ENCODE measurements at regions not wholly inside any gene's neighbourhood (a gene's known extent, or its start where the extent isn't known, plus 50 kb on each side); places are given as distances from the start of the nearest gene placed in this dataset.

DNA sequence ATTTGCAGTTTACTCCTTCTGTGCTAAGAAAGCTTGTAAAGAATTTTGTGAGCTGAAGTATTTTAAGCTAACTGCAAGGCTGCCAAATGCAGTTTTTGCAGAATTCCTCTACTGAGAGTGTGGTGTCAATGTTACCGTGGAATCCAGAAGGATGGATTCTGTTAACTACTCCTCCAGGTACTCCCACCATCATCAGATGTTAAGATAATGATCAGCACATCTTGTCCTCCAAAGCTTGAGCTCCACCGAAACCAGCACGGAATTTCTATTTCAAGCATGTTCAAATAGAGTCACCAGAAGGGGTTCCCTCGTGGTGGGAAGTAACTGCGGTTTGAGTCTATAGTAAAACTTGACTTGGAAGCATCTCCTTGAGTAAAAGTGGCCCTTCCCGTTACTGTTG is 64.3 kb upstream of the CDKN3 start:
- TF ChIP-seq, protein P1, sequence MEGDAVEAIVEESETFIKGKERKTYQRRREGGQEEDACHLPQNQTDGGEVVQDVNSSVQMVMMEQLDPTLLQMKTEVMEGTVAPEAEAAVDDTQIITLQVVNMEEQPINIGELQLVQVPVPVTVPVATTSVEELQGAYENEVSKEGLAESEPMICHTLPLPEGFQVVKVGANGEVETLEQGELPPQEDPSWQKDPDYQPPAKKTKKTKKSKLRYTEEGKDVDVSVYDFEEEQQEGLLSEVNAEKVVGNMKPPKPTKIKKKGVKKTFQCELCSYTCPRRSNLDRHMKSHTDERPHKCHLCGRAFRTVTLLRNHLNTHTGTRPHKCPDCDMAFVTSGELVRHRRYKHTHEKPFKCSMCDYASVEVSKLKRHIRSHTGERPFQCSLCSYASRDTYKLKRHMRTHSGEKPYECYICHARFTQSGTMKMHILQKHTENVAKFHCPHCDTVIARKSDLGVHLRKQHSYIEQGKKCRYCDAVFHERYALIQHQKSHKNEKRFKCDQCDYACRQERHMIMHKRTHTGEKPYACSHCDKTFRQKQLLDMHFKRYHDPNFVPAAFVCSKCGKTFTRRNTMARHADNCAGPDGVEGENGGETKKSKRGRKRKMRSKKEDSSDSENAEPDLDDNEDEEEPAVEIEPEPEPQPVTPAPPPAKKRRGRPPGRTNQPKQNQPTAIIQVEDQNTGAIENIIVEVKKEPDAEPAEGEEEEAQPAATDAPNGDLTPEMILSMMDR (IDR thresholded peaks at IDR 0.05), result no peak
- no peak for TF ChIP-seq POLR2A (IDR thresholded peaks at IDR 0.05)
